Fibroblast of skin of scalp (primary cell): ENCODE measurements at regions not wholly inside any gene's neighbourhood (a gene's known extent, or its start where the extent isn't known, plus 50 kb on each side); places are given as distances from the start of the nearest gene placed in this dataset.

ENCODE experiments used
- DNase-seq: peaks from one replicate; pipeline ENCODE4 v3.0.0-alpha.2; 2013

DNA sequence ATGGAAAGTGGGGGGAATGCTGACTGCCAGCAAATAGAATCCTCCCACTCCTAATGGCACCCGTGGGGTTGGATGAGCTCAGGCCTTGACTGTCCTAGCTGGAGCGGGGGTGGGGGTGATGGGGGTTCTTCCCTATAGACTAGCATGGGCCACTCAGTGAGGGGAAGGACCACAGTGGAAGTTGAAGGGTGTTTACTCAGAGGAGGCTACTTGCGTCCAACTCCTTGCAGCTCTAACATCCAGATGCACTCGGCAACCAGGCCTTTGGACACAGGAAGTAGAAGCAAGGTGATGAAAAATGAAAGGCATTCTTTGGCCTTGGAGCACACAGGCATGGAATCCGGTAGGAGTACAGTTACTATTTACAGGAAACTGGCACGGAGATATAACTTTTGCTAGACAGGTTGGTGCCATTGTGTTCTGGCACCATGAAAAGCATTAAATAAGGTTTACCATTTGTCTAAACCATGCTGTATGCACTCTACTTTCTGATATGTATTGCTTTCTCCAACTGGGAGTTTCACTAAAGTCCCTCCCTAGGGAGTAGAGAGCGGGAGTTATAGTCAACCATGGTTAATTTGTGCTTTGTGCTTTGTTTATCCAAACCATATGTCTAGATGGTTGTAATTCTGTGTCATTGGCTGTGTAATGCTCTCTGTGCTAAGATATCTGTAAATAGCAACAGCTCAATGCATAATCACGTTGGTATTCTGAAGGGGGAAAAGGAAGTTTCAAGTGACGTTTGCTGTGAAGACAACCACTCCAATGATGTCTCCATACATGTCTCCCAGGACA, 125.3 kb downstream of the TSHZ3 start:
- DNase-seq = peak; percentile 96

DNA sequence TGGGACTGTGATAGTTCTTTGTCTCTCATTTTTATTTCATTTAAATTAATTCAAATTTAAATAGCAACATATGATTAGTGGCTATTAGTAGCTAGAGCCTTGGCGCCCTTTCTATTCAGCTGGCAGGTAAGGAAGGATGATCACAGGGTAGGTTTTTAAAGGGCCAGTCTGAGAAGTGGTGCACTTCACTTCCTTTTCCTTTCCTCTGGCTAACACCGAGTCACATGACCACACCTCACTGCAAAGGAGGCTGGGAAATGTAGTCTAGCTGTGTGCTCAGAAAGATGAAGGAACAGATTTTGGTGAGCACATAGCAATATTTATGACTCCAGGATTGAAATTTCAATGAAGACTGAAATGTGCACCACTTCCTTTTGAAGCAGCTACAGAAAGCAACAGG, 128.7 kb downstream of the TSHZ3 start:
- no peak for DNase-seq

DNA sequence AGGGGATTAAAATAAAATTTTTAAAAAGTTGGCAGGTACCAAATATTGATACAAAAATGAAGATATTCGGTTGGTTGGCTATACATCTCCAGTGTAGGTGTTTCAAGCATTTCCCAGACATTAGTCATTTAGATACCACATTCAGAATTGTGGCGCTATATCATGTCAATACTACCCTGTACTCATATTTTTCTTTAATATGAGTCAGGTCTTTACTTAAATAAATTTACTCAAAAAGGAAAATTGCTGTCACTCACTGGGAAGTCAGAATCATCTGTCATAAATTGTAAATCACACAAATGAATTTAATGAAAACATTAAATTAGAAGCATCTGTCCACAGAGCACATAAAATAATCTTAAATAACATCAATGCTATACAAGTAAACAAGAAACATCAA, 134.2 kb downstream of the TSHZ3 start:
- no peak for DNase-seq

DNA sequence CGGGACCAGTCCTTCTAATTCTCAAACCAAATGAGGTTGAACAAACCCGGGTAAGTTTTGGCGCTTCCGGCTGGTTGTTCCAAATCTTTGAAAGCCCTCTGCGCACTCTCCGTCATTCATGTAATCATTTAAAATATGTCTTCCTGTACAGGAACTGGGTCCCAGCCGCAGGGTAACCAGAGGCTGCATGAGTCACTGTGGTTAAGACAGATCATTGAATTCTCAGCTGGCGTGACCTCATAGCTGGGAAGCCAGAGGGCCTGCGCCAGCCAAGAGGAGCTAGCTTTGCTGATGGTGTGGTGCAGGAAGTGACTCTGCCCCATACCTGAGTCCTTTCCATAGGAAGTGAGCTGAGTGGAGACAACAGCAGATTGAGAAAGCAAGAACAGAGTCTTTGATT, 135.2 kb downstream of the TSHZ3 start:
- peak; percentile 99 for DNase-seq

DNA sequence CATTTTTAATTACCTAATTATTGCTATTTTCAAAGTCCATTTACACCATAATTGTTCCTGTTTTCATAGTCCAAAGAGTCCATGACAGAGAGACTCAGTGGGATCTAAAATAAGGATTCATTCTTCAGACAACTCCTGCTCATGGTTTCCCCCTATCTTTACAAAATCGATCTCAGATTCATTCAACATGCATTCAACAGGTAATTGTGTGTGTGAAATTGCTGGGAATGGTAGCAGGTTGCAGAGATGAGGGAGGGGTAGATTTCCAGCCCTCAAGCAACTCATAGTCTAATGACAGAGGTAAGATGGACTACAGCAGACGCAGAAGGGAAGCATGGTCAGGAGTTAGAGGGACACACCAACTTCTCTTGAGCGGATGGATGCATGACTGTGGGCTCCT, 138.1 kb downstream of the TSHZ3 start:
- no peak for DNase-seq

DNA sequence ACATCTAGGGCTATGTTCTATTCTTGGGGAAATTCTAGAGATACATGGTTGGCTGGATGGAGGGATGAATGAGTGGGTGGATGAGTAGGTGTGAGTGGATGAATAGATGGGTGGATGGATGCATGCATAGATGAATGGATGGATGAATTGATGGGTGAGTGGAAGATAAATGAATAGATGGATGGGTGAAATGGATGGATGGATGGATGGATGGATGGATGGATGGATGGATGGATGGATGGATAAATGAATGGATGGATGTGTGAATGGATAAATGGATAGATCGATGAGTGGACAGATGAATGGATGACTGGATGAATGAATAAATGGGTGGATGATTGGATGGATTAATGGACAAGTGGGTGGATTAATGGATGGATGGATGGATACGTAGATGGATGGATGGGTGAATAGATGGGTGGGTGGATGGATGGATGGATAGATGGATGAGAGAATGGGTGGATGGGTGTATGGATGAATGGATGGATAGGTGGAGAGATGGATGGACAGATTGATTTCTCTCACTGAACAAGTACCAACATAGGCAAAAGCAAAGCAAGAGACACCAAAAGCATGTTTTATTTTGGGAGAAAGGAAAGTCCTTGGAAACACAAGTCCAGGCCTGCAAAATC, 143.2 kb downstream of the TSHZ3 start:
- DNase-seq = no peak

DNA sequence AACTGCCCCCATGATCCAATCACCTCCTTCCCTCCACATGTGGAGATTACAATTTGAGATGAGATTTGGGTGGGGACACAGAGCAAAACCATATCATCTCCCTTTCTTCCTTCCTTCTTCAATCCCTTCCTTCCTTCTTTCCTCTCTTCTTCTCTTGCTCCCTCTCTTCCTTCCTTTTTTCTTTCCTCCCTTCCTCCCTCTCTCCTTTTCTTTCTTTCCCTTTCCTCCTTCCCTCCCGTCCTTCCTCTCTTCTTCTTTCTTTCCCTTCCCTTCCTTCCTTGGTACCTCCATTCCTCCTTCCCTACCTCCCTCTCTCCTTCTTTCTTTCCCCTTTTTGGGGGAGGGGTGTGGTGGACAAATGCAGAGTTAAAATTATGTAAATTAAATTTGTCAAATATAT, 145.1 kb downstream of the TSHZ3 start:
- no peak for DNase-seq

DNA sequence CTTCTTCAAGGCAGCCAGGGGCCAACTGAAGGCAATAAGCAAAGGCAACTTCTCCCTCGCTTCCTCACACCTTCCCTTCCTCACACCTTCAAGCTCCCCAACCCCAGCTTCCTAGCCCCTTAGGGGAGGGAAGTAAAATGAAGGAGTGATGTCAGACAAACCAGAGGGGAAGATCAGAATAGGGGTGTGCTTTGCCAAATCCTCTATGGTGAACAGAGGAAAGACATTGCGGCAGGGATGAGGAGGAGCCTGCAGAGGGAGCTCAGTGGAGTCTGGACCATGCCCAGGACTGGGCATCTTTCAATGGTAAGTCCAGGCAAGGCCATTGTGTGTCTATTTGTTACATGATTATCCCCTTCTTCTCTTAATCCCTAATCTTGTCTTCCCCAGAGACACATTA, 164.0 kb downstream of the TSHZ3 start:
- DNase-seq = no peak

DNA sequence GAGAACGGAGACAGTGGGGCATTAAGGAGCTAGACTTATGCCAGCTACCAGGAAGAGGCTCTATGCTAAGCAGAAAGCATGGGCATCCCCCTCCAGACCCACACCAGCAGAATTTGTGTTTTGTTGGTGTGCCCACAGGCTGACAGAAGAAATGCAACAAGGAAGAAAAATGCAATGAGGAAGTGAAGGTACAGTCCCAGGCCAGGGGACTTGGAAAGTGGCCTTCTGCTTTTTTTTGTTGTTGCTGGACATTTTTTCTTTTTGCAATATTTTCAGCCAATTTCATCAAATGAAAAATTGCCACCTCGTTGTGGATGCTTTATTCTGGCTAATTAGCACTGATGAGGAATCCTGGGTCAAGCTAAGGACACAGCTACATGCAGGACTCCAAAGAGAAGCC, 167.7 kb downstream of the TSHZ3 start:
- DNase-seq = no peak

DNA sequence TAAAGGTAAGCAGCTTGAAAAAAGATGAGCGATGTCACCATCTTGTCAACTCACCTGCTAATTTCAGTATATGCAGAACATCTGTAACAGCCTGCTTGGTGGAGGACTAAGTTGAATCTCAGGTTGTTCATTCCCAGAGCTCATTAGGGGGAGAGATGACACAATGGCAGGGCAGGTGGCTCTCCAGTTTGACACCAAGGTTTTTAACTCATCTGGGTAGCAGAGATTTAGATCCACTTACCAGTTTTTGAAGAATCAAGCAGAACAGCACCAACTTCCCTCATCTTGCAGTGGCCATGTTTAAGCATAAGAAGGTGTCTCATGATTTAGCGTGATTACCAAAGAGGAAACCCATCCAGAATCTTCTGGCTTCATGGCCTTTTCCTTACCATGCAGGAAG, 168.3 kb downstream of the TSHZ3 start:
- no peak for DNase-seq

DNA sequence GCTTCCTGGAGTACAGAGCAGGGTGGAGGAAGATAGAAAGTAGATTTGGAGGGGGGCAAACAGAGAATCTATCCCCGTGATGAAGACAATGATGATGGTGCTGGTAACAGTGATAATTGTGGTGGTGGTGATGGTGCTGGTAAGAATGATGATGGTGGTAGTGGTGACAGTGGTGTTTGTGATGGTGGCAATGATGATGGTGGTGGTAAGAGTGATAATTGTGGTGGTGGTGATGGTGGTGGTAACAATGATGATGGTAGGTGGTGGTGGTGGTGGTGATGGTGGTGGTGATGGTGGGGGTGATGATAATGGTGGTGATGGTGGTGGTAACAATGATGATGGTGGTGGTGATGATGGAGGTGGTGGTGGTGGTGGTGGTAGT, 169.8 kb downstream of the TSHZ3 start:
- DNase-seq = no peak

DNA sequence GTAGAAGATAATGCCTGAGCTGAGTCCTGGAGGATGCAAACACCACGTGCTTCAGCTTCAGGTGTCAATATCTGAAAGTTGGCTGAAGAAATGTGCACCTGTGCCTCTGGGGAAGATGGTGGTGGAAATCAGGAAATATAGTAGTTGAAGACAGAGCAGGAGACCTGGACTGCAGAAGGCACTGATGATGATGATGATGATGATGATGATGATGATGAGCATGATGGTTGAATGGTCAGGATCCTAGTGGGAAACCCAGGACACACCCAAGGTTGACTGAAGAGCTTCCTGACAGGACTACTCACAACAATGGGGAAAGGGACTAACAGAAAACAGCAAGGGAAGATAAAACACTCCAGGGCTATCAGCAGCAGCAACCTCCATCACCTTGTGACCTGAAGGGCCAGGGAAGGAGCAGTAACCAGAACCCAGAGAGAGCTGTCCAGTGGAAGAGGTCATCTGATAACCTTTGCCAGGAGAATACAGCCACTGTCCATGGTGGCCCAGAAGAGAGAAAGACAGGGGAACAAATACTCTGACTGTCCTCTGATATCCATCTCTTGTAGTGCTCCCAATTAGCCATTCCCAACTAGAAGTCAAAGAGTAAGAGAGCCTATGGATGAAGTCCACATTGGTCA, 170.3 kb downstream of the TSHZ3 start:
- DNase-seq = no peak

DNA sequence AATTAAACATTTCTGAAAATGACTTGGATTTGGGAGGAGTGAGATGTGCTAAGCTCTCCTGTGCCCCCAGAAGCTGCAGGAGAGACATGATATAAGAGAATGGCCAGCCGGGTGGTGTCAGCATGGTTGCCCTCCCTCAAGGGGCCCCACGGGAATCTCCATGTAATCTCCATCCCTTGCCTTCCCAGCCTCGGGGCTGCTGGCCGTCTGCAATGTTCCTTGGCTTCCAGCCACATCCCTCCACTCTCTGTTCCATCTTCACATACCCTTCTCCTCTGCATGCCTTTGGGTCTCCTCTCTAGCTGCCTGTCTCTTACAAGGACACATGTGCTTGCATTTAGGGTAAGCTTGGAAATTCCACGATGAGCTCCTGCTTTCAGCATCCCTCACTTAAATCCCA, 172.0 kb downstream of the TSHZ3 start:
- DNase-seq = peak; percentile 45

DNA sequence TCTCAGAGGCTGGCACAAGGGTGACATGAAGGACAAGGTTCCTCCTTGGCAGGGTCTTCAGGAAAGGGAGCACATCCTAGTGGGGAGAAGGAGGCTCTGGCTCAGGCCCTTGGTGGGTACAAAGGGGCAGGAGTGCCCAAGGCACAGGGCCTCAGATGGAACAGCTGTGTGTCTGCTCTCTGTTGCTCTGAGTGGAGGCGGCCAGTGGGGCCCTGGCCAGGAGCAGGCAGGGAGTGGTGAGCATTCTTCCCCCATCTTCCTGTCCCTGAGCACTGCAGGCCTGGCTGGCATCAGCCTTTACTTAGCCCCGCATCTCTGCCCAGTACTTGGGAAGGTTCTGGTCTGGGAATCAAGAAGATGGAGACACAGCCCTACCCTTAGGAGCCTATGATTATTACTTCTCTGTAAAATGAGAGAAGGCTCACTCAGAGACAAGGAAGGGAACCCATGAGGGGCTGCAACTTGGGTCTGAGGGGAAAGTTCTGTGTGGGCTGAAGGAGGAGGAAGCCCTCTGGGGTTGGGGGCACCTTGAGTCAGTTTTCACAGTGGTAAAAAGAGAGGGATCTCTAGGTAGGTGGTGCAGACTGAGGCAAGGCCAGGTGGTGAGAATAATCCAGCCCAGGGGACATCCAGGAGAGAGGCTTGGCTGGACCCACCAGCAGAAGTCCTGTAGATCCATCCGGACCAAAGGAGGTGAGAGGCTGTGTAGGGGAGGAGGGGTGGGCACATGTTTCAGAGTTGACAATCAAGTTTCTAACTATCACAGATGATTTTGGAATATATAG, 173.5 kb downstream of the TSHZ3 start:
- no peak for DNase-seq

DNA sequence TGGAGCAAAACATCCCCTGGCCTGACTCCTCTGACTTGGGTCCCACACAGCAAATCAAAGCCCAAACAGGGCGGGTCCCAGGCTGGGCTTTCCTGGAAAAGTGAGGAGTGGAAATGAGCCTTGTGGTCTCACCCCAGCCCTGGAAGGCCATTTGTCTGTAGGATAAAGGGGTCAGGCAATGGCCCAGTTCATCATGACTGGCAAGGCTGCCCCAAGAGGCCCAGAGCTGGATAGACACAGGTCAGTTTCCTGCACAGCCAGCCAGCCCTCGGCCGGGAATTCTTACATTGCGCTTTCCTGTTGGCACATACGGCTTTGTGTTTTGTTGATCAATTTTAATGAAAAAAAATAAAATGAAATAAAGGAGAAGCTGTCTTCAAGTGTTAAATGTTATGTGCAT, 174.3 kb downstream of the TSHZ3 start:
- DNase-seq = no peak

DNA sequence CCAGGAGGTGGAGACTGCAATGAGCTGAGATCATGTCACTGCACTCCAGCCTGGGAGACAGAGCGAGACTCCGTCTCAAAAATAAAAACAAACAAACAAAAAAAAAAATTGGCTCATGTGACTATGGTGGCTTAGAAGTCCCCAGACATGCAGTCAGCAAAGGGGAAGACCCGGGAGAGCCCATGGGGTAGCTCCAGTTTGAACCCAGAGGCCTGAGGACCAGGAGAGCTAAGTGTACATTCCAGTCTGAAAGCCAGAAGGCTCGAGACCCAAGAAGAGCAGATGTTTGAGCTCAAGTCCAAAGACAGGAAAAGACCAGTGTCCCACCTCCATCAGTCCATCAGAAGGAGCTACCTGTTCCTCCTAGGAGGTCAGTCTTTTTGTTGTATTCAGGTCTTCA, 175.2 kb downstream of the TSHZ3 start:
- no peak for DNase-seq

DNA sequence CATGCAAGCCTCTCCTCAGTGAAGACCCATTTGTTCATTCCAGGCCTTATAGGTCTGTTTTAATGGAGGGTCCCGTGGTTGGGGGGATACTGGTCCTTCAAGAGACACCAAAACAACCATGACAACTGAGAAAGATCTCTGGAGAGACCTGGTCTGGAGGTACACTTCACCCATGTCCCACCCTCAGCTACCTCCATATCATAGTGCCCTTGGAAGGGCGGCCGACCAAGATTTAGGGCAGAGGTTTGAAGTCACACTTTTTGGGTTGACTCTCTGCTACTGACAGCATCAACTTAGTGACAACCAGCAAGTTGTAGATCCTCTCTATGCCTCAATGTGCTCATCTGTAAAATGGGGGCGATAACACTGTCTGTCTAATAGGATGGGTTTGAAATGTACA, 177.3 kb downstream of the TSHZ3 start:
- no peak for DNase-seq

DNA sequence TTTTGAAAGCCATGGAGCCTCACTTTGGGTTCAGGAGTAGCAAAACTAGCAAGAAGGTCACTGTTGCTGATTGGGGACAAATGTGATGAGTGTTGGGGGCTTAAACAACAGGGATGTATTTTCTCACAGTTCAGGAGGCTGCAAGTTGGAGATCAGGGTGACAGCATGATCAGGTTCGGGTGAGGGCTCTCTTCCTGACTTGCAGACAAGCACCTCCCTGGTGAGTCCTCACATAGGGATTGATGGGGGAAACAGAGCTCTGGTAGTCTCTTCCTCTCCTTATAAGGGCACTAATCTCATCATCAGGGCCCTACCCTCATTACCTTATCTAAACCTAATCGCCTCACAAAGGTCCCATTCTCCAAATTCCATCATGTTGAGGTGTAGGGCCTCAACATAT, 179.2 kb downstream of the TSHZ3 start:
- no peak for DNase-seq

DNA sequence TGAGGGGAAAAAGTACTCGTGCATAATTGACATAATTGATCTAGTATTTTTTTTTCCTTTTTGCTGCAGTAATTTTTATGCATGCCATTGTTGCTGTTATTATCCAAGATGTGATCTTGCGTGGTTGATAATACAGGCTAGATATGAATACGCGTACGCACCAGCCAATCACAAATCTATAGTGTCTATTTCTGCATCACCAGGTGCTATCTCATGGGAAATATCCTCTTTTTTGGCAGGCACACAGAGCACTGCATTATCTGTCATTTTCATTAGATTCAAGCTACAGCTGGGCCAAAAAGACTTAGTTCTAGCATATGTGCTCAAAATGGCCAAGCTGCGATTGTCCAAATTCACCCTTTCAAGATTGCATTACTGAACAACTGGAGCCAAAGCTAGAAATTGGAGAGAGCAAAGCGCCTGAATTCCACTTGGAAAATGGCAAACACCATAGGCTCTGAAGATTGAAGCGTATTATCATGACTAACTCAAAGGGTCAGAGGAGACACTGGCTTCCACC, 181.1 kb downstream of the TSHZ3 start:
- DNase-seq = no peak

DNA sequence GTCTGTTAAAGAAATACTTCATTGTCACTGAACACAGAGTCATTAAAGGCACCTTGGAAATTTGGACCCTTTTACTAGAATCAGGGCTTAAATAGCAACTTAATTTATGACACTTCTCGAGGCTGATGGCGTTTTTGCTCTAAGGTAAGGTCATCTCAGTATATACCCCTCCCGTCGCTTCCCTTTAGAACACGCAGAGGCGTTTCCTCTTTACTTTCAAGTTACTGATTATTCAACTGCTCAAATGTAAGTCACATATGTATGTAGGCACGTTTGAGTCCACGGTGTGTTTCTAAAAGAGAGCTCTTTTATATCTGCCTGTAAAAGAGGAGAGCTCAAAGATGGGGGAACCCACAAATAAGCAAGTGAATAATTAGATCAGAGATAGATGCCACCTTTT, 181.5 kb downstream of the TSHZ3 start:
- no peak for DNase-seq

DNA sequence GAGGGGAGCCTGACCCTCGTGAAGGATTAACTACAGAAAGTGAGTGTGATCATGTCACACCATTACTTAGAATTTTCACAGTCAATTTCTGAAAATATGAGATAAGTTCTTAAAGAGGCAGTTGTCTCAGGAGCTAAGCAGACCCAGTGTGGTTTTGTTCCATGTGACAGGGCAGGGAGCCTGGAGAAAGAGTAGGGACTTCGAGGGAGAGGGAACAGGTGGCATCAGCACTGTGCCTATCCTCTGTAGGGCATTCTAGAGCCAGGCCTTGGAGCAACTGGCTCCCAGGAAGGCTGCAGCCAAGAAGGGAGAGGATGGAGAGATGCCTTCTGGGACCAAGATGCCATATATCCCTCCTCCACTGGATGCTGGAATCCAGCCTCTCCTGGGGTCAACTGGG, 183.0 kb downstream of the TSHZ3 start:
- DNase-seq = no peak

DNA sequence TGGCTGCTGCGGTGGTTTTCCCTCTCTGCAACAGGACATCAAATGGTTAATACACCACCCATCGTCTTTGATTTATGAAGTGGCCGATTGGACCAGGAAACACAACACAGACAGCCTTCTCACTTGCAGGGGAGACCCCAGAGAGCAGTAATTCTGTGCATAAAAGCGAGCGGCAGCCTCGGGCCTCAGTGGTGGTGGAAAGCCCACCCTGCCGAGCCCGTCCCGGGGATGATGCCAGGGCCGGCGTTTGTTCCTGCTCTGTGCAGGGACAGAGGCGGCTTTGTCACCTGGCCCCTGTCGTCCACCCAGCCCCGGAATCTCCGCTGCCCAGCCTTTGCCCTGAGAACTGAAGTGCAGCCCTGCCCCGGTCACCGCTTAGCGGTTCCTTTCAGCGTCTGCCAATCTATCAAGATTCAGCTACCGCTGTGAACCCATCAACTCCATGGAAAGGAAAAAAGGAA, 184.4 kb downstream of the TSHZ3 start:
- DNase-seq = no peak

DNA sequence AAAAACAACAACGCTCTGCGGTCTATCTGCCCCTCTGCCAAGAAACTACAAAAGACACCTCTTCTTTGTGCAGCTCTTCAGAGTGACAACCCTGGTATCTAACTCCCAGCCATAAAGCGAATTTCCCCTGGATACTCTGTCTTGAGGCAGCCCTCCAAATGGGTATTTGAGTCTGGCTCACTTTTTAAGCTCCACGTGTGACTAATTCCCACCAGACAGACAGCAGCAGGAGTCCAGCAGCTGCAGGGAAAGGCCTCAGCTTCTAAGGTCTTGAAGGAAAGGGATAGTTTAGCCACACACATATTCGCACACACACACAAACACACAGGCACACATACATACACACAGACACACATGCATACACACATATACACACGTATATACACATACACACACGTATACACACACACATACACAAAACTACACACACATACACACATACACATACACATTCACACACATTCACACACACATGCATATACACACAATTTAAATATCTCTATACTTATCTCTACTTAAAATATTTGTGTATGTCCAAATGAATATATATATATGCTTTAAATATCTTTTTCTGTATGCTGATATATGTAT, 188.8 kb downstream of the TSHZ3 start:
- peak; percentile 56 for DNase-seq
